Bronchial epithelial cell (primary cell): ENCODE measurements at regions not wholly inside any gene's neighbourhood (a gene's known extent, or its start where the extent isn't known, plus 50 kb on each side); places are given as distances from the start of the nearest gene placed in this dataset.

ENCODE experiments used
- DNase-seq: peaks from one replicate; pipeline ENCODE4 v3.0.0-alpha.2; 2010; ENCODE audit warnings: low read depth
- FAIRE-seq: peaks from 2 replicates; lab custom pipeline; 2011; peaks lifted over from hg19 to GRCh38; lab: Jason Lieb, UNC
- H3K27me3 ChIP-seq: 2 replicates; pipeline ENCODE4 v1.5.1; 2011; ENCODE audit warnings: low read length; ENCODE audit not compliant: control insufficient read depth, insufficient read depth
- H3K36me3 ChIP-seq: 2 replicates; pipeline ENCODE4 v1.5.1; 2011; ENCODE audit warnings: low read length; ENCODE audit not compliant: control insufficient read depth, insufficient read depth
- H3K4me3 ChIP-seq: 2 replicates; pipeline ENCODE4 v1.5.1; 2011; ENCODE audit warnings: mild to moderate bottlenecking, low read depth, low read length, control low read depth
- CTCF ChIP-seq: IDR thresholded peaks from 2 replicates; pipeline ENCODE4 v1.5.1; 2011; ENCODE audit warnings: mild to moderate bottlenecking, moderate library complexity, low read length, control low read depth, inconsistent platforms; ENCODE audit not compliant: insufficient read depth, severe bottlenecking

- DNase-seq (no peak), FAIRE-seq (no peak)
- Histone ChIP-seq H3K4me3 (no peak overlapping the region), H3K36me3 (no peaks in the 10 kb centered on the region), H3K27me3 (no peaks in the 10 kb centered on the region)
- TF ChIP-seq CTCF: no peak
Measured at GRCh38 chr12:59219148-59219547, 298.8 kb upstream of the LRIG3 start.

DNA sequence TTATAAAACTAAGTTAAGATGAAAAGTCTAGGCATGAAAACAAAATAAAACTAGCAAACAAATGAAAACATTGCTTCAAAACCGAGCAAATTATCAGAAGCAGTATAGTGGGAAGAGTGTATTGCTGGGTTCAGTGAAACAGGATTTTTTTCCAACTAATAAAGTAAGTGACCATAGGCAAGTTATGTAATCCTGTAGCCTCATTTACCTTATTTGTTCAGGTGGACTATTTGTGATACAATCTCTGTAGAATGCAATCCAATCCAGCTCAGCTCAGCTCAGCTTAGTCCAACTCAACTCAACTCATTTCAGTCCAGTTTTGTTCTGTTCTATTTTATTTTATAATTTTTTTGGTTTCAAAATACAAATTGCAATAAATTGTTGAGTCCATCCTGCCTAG, 276.7 kb upstream of the LRIG3 start:
- DNase-seq (no peak), FAIRE-seq (no peak)

GRCh38 chr12:59194794-59195193, 274.5 kb upstream of the LRIG3 start:
- no peak for TF ChIP-seq CTCF
- no peak for DNase-seq
- H3K27me3 ChIP-seq: no peaks in the 10 kb centered on the region
- no peaks in the 10 kb centered on the region for H3K36me3 ChIP-seq
- no peak overlapping the region for H3K4me3 ChIP-seq
- no peak for FAIRE-seq

More for the DNA sequence above, 276.7 kb upstream of the LRIG3 start:
- no peak for TF ChIP-seq CTCF
- Histone ChIP-seq H3K4me3 (no peak overlapping the region), H3K36me3 (no peaks in the 10 kb centered on the region), H3K27me3 (no peaks in the 10 kb centered on the region)

DNA sequence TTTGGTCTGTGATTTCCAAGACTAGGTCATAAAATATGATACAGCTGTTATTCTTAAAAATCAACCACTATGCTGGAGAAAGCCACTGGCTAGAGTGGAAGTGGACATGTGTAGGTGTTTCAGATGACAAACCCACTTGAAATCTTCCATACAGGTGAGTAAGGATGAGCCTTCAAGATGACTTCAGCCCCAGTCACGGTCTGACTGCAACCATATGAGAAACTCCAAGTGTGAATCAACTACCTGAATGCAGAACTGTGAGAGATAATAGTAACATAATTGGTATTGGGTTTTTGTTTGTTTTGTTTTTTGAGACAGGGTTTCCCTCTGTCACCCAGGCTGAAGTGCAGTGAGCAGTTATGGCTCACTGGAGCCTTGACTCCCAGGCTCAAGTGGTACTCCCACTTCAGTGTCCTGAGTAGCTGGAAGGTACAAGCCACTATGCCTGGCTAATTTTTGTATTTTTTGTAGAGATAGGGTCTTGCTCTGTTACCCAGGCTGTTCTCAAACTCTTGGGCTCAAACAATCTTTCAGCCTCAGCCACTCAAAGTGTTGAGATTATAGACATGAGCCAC, 273.3 kb upstream of the LRIG3 start:
- TF ChIP-seq CTCF: no peak
- H3K4me3 ChIP-seq: no peak overlapping the region
- FAIRE-seq (no peak), DNase-seq (peak; percentile 92)
- H3K27me3 ChIP-seq: no peaks in the 10 kb centered on the region
- no peaks in the 10 kb centered on the region for H3K36me3 ChIP-seq

GRCh38 chr12:59191372-59191771, 271.1 kb upstream of the LRIG3 start:
- H3K36me3 ChIP-seq: no peaks in the 10 kb centered on the region
- no peak for TF ChIP-seq CTCF
- DNase-seq: peak; percentile 23
- no peak overlapping the region for H3K4me3 ChIP-seq
- FAIRE-seq: no peak
- no peaks in the 10 kb centered on the region for H3K27me3 ChIP-seq

GRCh38 chr12:59186451-59186850, 266.1 kb upstream of the LRIG3 start:
- no peak for FAIRE-seq
- DNase-seq: no peak
- no peak for TF ChIP-seq CTCF

More at GRCh38 chr12:59186451-59186850, 266.1 kb upstream of the LRIG3 start:
- Histone ChIP-seq H3K36me3 (no peaks in the 10 kb centered on the region), H3K4me3 (no peak overlapping the region), H3K27me3 (no peaks in the 10 kb centered on the region)
